T-helper 17 cell (primary cell): ENCODE measurements at regions not wholly inside any gene's neighbourhood (a gene's known extent, or its start where the extent isn't known, plus 50 kb on each side); places are given as distances from the start of the nearest gene placed in this dataset.
A peak's percentile ranks its signal among the peaks of the same experiment; 100 is the strongest.

ENCODE experiments used
- ATAC-seq: fragments of 150-1000 bp; cut with Tn5 transposase; 2 replicates; pipeline ENCODE4 v1.10.0; 2021; ENCODE audit warnings: mild to moderate bottlenecking, moderate library complexity
- DNase-seq, 3 donors: peaks; one replicate each; pipeline versions ENCODE4 v3.0.0 to v3.0.0-alpha.2; 2020 to 2021
- H3K9me3 ChIP-seq: one replicate; pipeline ENCODE4 v1.7.0; 2013; ENCODE audit warnings: low read length, mild to moderate bottlenecking; ENCODE audit not compliant: control insufficient read depth, poor library complexity, severe bottlenecking
- H3K27ac Mint-ChIP-seq: one replicate; pipeline ENCODE4 v1.8.0; 2022; ENCODE audit warnings: mild to moderate bottlenecking, moderate library complexity, mixed read lengths
- H3K27me3 Mint-ChIP-seq: one replicate; pipeline ENCODE4 v1.8.0; 2022; ENCODE audit warnings: mixed read lengths
- H3K36me3 Mint-ChIP-seq: one replicate; pipeline ENCODE4 v1.8.0; 2022; ENCODE audit warnings: low read depth, mixed read lengths
- H3K4me1 Mint-ChIP-seq: one replicate; pipeline ENCODE4 v1.8.0; 2022; ENCODE audit warnings: mild to moderate bottlenecking, mixed read lengths
- H3K4me3 Mint-ChIP-seq: one replicate; pipeline ENCODE4 v1.8.0; 2022; ENCODE audit warnings: mild to moderate bottlenecking, moderate library complexity, mixed read lengths

- H3K4me1 Mint-ChIP-seq = peaks cover 3% of the 10 kb centered on the region
- H3K4me3 Mint-ChIP-seq = no peak overlapping the region
- no peaks in the 10 kb centered on the region for H3K9me3 ChIP-seq
- H3K36me3 Mint-ChIP-seq = no peaks in the 10 kb centered on the region
- H3K27me3 Mint-ChIP-seq = peaks cover 44% of the 10 kb centered on the region
- ATAC-seq = no peak
- no peak overlapping the region for H3K27ac Mint-ChIP-seq
- no peak for DNase-seq
These were observed 78.8 kb downstream of the GSC start for GRCh38 chr14:94690896-94691659.

GRCh38 chr14:94690486-94690885, 78.3 kb downstream of the SERPINA3 start:
- no peak overlapping the region for H3K27ac Mint-ChIP-seq
- H3K27me3 Mint-ChIP-seq = peaks cover 39% of the 10 kb centered on the region
- no peaks in the 10 kb centered on the region for H3K9me3 ChIP-seq
- no peaks in the 10 kb centered on the region for H3K36me3 Mint-ChIP-seq
- no peak for DNase-seq
- H3K4me1 Mint-ChIP-seq = peaks cover 3% of the 10 kb centered on the region
- ATAC-seq = no peak
- H3K4me3 Mint-ChIP-seq = no peak overlapping the region

GRCh38 chr14:94689985-94690400, 77.8 kb downstream of the SERPINA3 start:
- peaks cover 3% of the 10 kb centered on the region for H3K4me1 Mint-ChIP-seq
- H3K36me3 Mint-ChIP-seq = no peaks in the 10 kb centered on the region
- H3K27ac Mint-ChIP-seq = no peak overlapping the region
- H3K9me3 ChIP-seq = no peaks in the 10 kb centered on the region
- H3K4me3 Mint-ChIP-seq = peak overlapping the region; percentile 66
- ATAC-seq (no peak), DNase-seq (no peak)
- peaks cover 38% of the 10 kb centered on the region for H3K27me3 Mint-ChIP-seq

- no peaks in the 10 kb centered on the region for H3K9me3 ChIP-seq
- peak; percentile 81 for ATAC-seq
- H3K27me3 Mint-ChIP-seq = peaks cover 38% of the 10 kb centered on the region
- DNase-seq = peak in 2 of 3 donors; percentile 19 to 58
- peaks cover 3% of the 10 kb centered on the region for H3K4me1 Mint-ChIP-seq
- no peak overlapping the region for H3K27ac Mint-ChIP-seq
- H3K36me3 Mint-ChIP-seq = no peaks in the 10 kb centered on the region
- no peak overlapping the region for H3K4me3 Mint-ChIP-seq
These were observed 77.2 kb downstream of the SERPINA3 start for GRCh38 chr14:94689218-94689984.

GRCh38 chr14:94686511-94687160, 74.4 kb downstream of the SERPINA3 start:
- peaks cover 31% of the 10 kb centered on the region for H3K27me3 Mint-ChIP-seq
- peaks cover 3% of the 10 kb centered on the region for H3K4me1 Mint-ChIP-seq
- no peaks in the 10 kb centered on the region for H3K36me3 Mint-ChIP-seq
- no peak overlapping the region for H3K4me3 Mint-ChIP-seq
- ATAC-seq (no peak), DNase-seq (no peak)
- no peaks in the 10 kb centered on the region for H3K9me3 ChIP-seq
- no peak overlapping the region for H3K27ac Mint-ChIP-seq

- ATAC-seq (no peak), DNase-seq (no peak)
- Mint-ChIP-seq H3K27ac (no peak overlapping the region), H3K4me3 (no peak overlapping the region), H3K36me3 (no peaks in the 10 kb centered on the region), H3K4me1 (peaks cover 3% of the 10 kb centered on the region), H3K27me3 (peaks cover 26% of the 10 kb centered on the region)
- no peaks in the 10 kb centered on the region for H3K9me3 ChIP-seq
These were observed 73.7 kb downstream of the SERPINA3 start for GRCh38 chr14:94685681-94686485.

GRCh38 chr14:94685166-94685581, 73.0 kb downstream of the SERPINA3 start:
- no peaks in the 10 kb centered on the region for H3K9me3 ChIP-seq
- no peaks in the 10 kb centered on the region for H3K36me3 Mint-ChIP-seq
- ATAC-seq (no peak), DNase-seq (no peak)
- peaks cover 19% of the 10 kb centered on the region for H3K27me3 Mint-ChIP-seq
- H3K27ac Mint-ChIP-seq = no peak overlapping the region
- H3K4me1 Mint-ChIP-seq = peaks cover 2% of the 10 kb centered on the region
- H3K4me3 Mint-ChIP-seq = no peak overlapping the region

- no peaks in the 10 kb centered on the region for H3K9me3 ChIP-seq
- ATAC-seq = no peak
- H3K36me3 Mint-ChIP-seq = peaks cover 2% of the 10 kb centered on the region
- no peak for DNase-seq
- no peak overlapping the region for H3K27ac Mint-ChIP-seq
- H3K4me1 Mint-ChIP-seq = no peaks in the 10 kb centered on the region
- H3K27me3 Mint-ChIP-seq = peaks cover 26% of the 10 kb centered on the region
- H3K4me3 Mint-ChIP-seq = no peak overlapping the region
These were observed 70.5 kb downstream of the SERPINA3 start for GRCh38 chr14:94682736-94683135.

GRCh38 chr14:94682061-94682516, 69.9 kb downstream of the SERPINA3 start:
- H3K9me3 ChIP-seq = no peaks in the 10 kb centered on the region
- Mint-ChIP-seq H3K36me3 (peaks cover 2% of the 10 kb centered on the region), H3K27ac (no peak overlapping the region), H3K4me1 (no peaks in the 10 kb centered on the region), H3K27me3 (peaks cover 29% of the 10 kb centered on the region), H3K4me3 (no peak overlapping the region)
- DNase-seq (no peak), ATAC-seq (no peak)

- Mint-ChIP-seq H3K27me3 (peaks cover 33% of the 10 kb centered on the region), H3K4me3 (no peak overlapping the region), H3K4me1 (no peaks in the 10 kb centered on the region), H3K27ac (no peak overlapping the region), H3K36me3 (peaks cover 2% of the 10 kb centered on the region)
- no peak for ATAC-seq
- H3K9me3 ChIP-seq = no peaks in the 10 kb centered on the region
- DNase-seq = no peak
These were observed 69.3 kb downstream of the SERPINA3 start for GRCh38 chr14:94681300-94682060.

GRCh38 chr14:94680862-94681288, 68.7 kb downstream of the SERPINA3 start:
- H3K27me3 Mint-ChIP-seq = peaks cover 34% of the 10 kb centered on the region
- no peak for ATAC-seq
- H3K36me3 Mint-ChIP-seq = peaks cover 3% of the 10 kb centered on the region
- no peaks in the 10 kb centered on the region for H3K9me3 ChIP-seq
- H3K4me3 Mint-ChIP-seq = no peak overlapping the region
- DNase-seq = no peak
- no peak overlapping the region for H3K27ac Mint-ChIP-seq
- H3K4me1 Mint-ChIP-seq = no peaks in the 10 kb centered on the region
